ENCODE measurements at regions not wholly inside any gene's neighbourhood (a gene's known extent, or its start where the extent isn't known, plus 50 kb on each side); places are given as distances from the start of the nearest gene placed in this dataset.

DNA sequence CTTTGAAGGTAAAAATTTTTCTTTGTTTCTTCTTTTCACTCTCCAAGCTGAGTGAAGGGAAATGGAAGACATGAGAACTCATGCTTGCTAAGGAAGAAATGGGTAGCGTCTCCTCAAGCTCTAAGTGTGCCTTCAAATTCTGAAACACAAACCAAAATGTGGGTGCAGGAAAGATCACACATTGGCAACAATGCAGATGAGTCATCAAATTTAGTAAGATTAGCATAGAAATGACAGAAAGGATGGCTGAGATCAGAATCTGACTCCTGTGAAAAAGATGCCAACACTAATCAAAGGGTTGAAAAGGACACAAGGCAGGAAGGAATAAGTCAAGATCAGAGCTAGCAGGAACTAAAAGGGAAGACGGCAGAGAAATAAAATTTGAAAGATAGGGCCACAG lies 61.1 kb upstream of the ZNF462 start:
- no peak for DNase-seq (ENCODE audit: low read depth in 2 of 2)
